ENCODE measurements at regions not wholly inside any gene's neighbourhood (a gene's known extent, or its start where the extent isn't known, plus 50 kb on each side); places are given as distances from the start of the nearest gene placed in this dataset.

DNA sequence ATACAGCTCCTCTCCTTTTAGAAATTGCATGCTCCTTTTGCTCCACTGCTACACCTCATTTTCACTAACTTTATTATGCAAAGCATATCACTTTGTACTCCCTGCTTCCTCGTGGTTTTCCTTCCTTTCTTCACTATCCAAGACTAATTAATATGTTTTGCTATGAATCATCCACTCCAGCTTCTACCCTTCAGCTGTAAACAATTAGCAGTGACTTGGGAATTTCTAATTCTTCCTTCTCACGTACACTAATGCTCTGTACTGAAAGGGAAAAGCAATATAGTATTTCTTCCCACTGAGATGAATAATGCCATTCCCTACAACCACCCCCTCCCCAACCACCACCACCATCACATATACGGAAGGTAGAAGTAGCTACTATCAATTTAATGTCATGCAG, 1917.0 kb downstream of the MRPL39 start:
- TF ChIP-seq GATA2 (IDR thresholded peaks at IDR 0.05; ENCODE audit: low read depth, low read length) (no peak), GATA3 (IDR thresholded peaks at IDR 0.05; ENCODE audit: low read depth, low read length) (no peak)
